ENCODE measurements at regions not wholly inside any gene's neighbourhood (a gene's known extent, or its start where the extent isn't known, plus 50 kb on each side); places are given as distances from the start of the nearest gene placed in this dataset.

DNA sequence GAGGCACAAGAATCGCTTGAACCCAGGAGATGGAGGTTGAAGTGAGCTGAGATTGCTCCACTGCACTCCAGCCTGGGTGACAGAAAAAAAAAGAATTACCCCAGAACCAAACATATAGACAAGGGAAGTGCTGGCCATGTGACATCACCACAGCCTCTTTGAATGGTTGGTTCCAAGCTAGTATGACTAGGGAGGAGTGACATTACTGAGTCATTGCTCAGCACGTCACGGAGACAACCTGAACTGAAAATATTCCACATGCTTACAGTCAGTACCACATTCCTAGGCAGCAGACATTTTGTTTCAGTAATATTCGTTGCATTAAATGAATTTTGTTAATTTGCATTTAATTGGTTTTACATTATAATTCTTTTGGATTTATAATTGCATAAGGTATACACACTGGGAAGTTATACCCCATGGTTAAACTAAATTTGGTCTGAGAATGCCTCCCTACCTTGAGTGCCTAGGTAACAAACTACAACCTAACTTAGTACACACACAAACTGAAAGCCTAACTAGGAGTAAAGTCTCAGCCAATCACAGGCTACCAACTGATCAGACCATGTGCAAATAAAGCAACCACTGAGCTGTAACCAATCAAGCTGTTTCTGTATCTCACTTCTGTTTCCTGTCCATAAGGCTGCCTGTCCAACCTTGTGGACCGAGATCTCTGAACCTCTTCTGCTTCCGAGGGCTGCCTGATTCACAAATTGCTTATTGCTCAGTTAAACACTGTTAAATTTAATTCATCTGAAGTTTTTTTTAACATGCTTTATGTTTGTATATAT, 164.4 kb downstream of the CAND1 start:
- TF ChIP-seq EZH2 (IDR thresholded peaks at IDR 0.05; ENCODE audit: low read depth): no peak
- TF ChIP-seq, protein P1, sequence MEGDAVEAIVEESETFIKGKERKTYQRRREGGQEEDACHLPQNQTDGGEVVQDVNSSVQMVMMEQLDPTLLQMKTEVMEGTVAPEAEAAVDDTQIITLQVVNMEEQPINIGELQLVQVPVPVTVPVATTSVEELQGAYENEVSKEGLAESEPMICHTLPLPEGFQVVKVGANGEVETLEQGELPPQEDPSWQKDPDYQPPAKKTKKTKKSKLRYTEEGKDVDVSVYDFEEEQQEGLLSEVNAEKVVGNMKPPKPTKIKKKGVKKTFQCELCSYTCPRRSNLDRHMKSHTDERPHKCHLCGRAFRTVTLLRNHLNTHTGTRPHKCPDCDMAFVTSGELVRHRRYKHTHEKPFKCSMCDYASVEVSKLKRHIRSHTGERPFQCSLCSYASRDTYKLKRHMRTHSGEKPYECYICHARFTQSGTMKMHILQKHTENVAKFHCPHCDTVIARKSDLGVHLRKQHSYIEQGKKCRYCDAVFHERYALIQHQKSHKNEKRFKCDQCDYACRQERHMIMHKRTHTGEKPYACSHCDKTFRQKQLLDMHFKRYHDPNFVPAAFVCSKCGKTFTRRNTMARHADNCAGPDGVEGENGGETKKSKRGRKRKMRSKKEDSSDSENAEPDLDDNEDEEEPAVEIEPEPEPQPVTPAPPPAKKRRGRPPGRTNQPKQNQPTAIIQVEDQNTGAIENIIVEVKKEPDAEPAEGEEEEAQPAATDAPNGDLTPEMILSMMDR (conservative IDR thresholded peaks at IDR 0.05): no peak
